Cardiac fibroblast (primary cell): ENCODE measurements at regions not wholly inside any gene's neighbourhood (a gene's known extent, or its start where the extent isn't known, plus 50 kb on each side); places are given as distances from the start of the nearest gene placed in this dataset.

ENCODE experiments used
- DNase-seq, 2 donors: peaks; one replicate each; pipeline versions ENCODE4 v3.0.0 to v3.0.0-alpha.2; 2010; ENCODE audit warnings: low read depth in 2 of 2
- H3K4me3 ChIP-seq, 2 donors: replicated peaks in 1 of 2; 1 replicate in 1 of 2; 2 replicates in 1 of 2; pipeline ENCODE4 v1.5.1; 2011; ENCODE audit warnings: low read depth in 2 of 2, low read length in 2 of 2, mild to moderate bottlenecking in 2 of 2, moderate library complexity in 1 of 2
- TF ChIP-seq, protein P1 (sequence below): IDR thresholded peaks from one replicate; pipeline ENCODE4 v1.5.1; 2011; ENCODE audit warnings: low read depth, mild to moderate bottlenecking, low read length, inconsistent platforms

- DNase-seq, result no peak
- H3K4me3 ChIP-seq, result no peak overlapping the region
- TF ChIP-seq, protein P1, sequence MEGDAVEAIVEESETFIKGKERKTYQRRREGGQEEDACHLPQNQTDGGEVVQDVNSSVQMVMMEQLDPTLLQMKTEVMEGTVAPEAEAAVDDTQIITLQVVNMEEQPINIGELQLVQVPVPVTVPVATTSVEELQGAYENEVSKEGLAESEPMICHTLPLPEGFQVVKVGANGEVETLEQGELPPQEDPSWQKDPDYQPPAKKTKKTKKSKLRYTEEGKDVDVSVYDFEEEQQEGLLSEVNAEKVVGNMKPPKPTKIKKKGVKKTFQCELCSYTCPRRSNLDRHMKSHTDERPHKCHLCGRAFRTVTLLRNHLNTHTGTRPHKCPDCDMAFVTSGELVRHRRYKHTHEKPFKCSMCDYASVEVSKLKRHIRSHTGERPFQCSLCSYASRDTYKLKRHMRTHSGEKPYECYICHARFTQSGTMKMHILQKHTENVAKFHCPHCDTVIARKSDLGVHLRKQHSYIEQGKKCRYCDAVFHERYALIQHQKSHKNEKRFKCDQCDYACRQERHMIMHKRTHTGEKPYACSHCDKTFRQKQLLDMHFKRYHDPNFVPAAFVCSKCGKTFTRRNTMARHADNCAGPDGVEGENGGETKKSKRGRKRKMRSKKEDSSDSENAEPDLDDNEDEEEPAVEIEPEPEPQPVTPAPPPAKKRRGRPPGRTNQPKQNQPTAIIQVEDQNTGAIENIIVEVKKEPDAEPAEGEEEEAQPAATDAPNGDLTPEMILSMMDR, result no peak
Measured at GRCh38 chr3:68135067-68135466, 480.7 kb upstream of the SUCLG2 start.

DNA sequence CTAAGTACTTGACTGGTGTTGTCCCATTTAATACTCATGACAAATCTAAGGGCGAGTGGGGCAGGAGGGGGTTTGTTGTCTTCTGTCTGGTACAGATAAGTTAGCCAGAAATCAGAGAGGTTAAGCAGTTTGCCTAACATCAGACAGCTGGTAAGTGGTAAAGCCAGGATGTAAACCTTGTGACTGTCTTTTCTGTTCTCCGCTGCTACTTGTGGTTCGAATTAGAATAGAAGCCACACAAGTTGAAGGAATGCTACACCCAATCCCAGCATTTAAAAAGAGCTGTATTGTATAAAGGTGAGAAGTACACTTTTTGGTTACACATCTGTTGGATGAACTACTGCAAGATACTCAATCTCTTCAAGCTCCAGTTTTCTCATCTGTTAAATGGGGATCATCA lies 474.7 kb upstream of the SUCLG2 start:
- no peak for DNase-seq
- TF ChIP-seq, protein P1, result no peak
- no peak overlapping the region for H3K4me3 ChIP-seq

DNA sequence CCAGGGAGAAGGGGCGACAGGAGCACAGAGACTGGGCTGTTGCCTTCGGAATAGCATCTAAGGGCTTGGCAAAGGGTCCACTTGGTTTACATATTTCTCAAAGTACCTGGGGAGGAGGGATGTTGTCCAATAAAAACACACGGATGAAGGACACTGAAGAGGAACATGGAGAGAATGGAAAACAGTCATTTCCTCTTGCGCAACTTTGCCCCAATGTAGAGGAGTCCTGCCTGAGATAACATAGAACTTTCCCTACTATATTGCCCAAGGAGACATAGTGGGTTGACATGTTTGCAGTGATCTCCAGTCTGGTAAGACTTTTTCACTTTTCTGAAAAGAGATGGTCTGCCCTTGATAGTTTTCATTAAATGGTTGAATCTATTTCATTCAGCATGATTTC lies 468.8 kb upstream of the SUCLG2 start:
- no peak overlapping the region for H3K4me3 ChIP-seq
- DNase-seq, result no peak
- TF ChIP-seq, protein P1, result no peak

GRCh38 chr3:68121287-68121686 lies 466.9 kb upstream of the SUCLG2 start:
- no peak overlapping the region for H3K4me3 ChIP-seq
- no peak for DNase-seq
- TF ChIP-seq, protein P1, result no peak

GRCh38 chr3:68116580-68116979 lies 462.2 kb upstream of the SUCLG2 start:
- no peak overlapping the region for H3K4me3 ChIP-seq
- TF ChIP-seq, protein P1, result no peak

DNA sequence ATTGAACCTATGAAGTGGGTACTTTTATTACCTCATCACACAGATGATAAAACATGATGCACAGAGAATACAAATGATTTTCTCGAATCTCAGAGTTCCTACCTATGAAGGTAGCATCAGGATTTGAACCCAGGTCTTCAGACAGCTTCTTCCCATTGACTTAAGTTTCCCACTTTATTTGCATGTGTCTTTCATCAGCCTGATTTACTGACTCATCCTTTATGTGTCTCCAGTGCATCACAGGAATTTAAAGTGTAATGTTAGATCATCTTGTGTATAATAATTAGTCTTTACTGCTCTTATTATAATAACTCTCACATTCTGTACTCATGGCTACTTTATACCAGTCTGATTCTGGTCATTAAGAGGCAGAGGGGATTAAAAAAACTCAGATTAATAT lies 449.4 kb upstream of the SUCLG2 start:
- H3K4me3 ChIP-seq, result no peak overlapping the region
- TF ChIP-seq, protein P1, result no peak
- DNase-seq, result no peak

More at GRCh38 chr3:68116580-68116979, 462.2 kb upstream of the SUCLG2 start:
- no peak for DNase-seq

GRCh38 chr3:68090571-68090970 lies 436.2 kb upstream of the SUCLG2 start:
- no peak for DNase-seq
- no peak overlapping the region for H3K4me3 ChIP-seq
- TF ChIP-seq, protein P1, result no peak
